GM21515 (cell line): ENCODE measurements at regions not wholly inside any gene's neighbourhood (a gene's known extent, or its start where the extent isn't known, plus 50 kb on each side); places are given as distances from the start of the nearest gene placed in this dataset.

Experiments used
- ATAC-seq: cut with Tn5 transposase; IDR thresholded peaks from one replicate; pipeline ENCODE4 v1.9.1; 2021; ENCODE audit not compliant: unreplicated experiment

DNA sequence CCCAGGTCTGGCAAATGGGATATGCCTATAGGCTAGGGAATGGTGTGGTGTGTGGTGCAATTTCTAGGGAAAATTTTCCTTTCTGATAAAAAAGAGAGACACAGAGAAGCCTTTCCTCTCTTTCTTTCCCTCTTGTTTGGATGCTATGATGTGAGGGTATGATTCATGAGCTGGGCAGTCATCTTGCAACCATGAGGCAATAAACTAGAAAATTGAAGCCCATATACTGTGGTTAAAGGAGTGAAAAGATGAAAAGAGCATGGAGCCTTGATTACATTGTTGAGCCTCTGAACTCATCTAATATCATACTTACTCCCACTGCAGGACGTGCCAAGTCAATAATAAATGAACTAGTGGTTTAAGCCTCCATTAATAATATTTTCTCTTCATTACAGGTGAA is 215.6 kb downstream of the HAUS1 start:
- no peak for ATAC-seq

DNA sequence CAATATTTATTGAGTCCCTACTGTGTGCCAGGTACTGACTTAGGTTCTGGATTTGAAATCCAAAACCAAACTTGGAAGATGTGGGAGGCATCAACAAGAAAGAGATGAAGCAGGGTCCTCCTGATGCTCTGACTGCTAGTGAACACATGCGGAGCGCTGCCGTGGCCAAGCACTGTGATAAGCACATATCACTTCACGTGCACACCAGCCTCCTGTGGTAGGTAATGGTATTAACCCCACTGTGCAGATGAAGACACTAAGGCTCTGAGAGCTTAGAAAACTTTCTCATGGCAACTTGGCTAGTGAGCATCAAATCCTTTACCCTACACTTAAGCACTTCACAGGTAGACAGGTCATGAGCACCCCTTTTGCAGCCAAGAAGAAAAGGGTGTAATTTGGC is 216.1 kb downstream of the HAUS1 start:
- ATAC-seq, result no peak

DNA sequence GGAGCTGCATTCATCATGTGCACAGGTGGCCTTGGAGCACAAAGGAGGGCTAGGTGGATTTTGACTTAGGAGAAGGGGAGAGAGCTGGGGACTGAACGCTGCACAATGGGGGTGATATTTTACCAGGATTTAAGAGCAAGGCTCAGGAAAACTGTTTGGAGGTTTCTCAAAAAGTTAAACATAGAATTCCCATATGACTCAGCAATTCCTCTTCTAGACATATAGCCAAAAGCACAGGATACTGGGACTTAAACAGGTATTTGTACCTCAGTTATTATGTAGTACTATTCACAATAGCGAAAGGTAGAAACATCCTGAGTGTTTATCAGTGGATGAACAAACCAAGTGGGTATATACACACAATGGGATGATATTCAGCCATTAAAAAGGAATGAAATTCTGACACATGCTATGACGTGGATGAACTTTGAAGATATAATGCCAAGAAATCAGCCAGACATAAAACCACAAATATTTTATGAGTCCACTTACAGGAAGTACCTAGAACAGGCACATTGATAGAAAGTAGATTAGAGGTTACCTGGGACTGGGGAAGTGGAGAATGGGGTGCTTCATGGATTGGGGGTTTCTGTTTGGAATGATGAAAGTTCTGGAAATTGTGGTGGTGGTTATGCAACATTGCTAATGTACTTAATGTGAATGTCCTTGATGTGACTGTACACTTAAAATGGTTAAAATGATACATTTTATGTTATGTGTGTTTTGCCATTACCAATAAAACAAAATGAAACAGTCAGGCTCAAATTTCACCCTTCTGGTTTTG is 216.9 kb downstream of the HAUS1 start:
- no peak for ATAC-seq

DNA sequence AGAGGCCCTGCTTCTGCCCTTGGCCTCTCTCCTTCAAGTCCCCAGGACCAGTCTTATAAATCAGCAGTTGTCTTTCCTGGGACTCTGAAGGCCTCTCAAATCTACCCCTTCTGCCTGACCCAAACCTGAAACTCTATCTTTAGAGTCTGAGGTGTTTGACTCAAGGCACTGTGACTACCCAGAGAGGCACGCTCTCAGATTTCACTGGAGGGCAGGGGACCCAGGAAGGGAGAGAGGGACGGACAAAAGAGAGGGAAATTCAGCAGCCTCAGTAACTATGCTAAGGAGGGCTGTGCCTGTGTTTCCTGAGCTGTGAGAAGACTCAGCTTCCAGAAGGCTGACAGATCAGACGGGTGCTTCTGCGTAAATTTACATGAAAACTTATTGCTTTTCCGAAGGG is 217.8 kb downstream of the HAUS1 start:
- ATAC-seq, result no peak

DNA sequence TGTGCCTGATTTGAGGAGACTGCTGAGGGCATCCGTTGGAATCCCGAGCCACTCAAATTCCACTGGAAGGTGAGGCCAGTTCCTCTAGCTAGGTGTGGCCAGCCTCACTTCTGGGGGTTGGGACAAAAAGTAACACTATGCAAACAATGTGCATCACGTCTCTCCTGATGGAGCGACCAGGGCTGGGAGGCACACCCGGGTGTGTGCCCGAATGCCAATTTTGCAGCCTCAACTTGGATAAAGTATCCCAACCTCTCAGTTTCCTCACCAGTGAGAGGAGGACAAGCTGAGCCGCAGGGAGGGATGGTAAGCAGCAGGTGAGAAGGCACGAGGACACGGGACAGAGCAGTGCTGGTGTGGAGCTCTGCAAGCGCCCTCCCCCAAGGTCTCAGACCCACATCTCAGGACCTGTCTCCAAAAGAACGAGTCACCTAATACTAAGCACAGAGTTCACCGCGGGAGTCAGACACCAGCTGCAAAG is 218.3 kb downstream of the HAUS1 start:
- ATAC-seq, result no peak

DNA sequence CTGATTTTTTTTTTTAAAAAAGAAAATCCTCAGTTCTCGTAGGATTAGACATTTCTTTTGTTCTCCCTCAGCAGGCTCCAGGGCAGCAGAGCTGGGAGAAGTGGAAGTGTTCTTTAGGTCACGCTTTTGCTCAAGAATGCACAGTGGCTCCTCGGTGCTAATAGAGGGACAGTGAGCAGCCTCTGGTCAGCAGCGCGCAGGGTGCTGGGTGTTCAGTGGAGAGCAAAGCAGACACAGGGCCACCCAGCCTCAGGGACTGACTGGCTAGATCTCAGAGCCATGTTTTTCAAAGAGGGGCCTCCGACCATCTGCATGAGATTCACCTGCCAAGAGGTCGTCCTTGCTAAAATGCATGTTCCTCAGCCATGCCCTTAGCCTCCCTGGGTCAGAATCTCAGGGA is 218.8 kb downstream of the HAUS1 start:
- ATAC-seq, result no peak

DNA sequence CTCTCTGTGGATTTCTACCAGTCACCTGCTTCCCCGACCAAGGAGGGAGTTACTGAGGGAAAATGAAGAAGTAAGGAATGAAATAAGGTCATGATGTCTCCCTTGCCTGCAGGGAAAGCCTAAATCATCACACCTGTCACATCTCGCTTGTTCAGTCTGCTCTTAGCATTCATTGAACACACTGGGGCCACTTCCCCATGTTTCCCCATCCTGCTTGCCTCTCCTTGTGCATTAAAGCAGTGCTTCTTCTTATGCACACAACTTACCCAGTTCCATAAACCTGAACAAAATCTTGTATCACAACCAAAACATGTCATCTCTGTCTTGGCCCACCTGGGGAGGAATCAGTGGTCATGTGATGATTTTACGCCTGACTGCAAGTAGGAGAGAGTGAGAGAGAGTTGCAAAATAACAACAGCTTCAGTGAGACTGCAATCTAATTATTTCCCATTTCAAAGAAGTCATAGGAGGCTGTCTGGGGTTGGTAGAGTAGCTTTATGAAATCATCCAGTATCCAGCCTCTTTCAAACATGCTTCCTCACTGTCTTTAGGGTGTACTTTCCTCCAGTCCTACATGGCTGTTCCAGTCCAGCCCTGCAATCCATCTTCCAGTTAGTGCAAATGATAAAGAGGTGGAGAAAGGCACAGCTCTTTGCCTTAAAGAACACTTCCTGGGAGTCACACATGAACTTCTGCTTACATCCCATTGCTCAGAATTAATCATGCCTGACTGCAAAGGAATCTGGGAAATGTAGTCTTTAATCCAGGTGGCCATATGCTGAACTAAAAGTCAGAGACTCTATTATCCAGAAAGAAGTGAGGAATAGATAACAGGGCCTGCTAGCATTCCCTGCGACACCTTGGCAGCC is 220.1 kb downstream of the HAUS1 start:
- ATAC-seq, result no peak

DNA sequence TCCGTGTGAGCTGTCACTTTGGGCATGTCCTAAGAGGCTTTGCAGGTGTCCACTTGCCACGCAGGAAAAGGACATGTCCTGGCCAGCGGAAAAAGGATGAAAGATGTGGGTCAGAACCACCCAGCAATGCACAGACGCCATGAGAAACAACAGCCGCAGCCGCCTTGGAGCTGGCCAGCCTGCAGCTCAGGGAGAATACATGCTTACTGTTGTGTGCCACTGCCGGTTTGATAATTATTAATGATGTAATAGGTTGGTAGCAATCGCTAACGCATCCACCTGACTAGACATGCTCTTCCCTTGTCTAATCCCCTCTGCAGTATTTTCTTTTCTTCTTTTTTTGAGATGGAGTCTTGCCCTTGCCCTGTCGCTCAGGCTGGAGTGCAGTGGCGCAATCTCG is 221.7 kb downstream of the HAUS1 start:
- ATAC-seq, result no peak

DNA sequence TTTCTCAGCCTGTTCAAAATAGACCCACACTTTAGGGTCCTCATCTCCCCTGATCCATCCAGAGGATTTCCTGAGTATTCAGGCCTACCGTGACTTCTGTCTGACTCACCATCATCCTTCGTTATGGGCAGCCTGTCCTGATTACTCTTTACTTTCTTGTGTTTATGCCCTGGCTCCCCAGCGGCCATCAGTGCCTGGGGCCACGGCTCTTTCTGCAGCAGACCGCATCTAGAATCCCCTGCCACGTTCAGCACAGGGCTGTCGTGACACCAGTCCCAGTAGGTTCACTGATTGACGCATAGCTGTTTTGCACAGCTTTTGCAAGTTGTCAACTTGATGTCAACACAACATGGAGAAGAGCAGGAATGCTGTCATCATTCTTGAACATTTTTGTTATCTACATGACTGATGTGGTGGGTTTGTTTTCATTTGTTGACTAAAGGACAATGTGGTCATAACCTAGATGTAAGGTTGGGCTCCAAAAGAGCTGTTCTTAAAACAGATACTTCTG is 225.6 kb downstream of the HAUS1 start:
- no peak for ATAC-seq

DNA sequence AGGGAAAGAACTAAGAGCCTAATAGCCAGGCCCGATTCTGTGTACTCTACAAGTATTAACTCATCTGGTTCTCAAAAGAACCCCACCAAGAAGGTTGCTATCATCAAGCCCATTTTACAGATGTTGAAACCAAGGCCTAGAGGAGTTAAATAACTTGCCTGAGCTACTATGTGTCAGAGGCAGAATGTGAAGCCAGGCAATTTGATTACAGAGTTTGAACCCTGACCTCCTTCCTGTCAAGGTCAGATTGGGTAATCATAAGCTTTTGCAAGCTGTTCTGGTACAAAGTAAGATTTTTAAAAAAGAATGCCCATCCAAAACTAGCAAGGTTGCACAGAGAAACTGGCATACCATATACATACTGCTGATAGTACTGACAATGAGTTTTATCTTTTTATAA is 227.1 kb downstream of the HAUS1 start:
- ATAC-seq, result no peak

DNA sequence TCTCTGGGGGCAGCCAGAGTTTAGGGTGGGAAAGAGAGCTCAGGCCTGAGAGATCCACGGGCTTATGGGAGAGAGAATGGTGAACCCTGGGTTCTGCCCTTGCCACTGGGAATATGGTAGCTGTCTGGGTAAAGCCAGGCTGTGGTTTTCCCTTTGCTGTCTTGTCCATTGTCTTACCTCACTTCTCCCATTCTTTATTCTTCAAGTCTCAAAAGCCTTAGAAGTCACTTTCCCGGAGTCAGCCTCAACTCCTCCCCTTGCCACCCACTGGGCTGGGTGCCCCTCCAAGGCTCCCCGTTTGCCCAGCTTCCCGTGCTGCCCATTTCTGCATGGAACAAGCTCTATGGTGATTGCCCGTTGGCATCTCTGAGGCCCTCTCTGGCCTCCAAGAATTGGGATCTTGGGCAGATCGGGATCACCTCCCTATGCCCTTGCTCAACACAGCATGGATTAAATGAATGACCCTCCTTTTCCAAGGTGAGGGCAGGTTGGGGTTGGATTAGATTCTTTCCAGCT is 228.2 kb downstream of the HAUS1 start:
- no peak for ATAC-seq

DNA sequence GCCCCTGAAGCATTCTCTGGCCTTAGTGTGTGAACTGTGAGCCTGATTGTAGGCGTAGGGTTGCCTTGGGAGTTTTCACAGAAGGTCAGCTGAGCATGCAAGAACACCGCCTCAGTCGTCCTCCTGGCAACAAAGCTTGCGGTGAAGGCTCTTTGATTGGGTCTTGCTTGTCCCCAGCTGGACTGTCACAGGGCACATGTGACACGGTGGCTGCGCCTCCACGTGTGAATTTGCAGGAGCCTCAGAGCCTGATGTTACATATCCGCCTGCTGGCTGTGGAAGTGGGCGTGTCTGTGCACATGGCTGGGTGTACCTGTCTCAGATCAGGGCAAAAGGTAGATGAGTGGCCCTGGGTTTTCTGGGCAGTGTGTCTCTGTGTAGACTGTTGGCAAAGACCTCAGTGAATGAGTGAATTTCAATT is 228.7 kb downstream of the HAUS1 start:
- no peak for ATAC-seq

DNA sequence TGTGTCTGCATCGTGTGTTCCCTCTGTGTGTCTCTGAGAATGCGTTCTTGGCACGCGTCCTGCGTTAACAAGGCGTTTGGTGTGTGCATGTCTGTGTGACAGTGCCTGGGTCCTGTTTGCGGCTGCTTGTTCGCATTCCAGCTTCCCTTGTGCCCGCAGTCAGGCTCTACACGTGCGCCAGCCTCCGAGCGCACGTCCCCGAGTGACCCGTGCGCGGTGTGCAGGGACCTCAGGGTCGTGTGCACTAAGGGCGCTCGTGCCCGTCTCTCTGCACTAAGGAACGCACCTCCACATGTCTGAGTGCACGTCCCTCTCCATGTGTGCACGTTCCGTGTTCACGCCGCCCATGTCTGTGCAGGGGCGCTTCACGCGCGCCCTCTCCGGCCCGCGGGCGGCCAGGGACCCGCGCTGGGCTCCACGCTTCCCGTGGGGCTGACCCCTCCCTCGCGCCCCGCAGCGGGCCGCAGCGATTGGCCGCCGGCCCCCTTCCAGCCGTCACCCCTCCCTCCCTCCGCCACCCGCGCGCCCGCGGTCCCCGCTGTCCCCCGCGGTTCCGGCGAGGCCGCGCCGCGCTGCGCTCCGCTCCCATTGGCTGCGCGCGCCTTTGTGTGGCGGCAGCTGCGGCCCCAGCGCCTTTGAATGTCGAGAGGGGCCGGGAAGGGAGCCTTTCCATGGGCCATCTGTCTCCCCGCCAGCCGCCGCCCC is 229.4 kb downstream of the HAUS1 start:
- ATAC-seq, result no peak

DNA sequence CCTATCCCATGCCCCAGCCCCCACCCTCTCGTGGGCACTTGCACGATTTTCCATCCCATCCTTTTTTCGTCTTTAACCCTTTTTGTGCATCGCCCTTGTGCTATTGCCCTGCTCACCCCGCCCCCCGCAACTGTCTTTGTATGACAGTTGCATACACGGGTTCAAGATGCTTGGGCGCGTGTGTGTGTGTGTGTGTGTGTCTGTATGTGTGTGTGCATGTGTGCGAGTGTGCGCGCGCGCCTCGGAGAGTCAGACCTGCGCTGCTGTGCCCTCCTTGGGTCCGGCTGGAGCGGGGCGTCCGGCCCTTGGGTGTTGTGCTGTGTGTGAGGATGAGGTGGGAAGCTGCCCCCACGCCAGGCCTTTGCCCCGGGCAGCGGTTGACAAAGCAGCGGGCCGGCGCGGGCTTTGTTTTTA is 230.7 kb downstream of the HAUS1 start:
- ATAC-seq, result no peak

DNA sequence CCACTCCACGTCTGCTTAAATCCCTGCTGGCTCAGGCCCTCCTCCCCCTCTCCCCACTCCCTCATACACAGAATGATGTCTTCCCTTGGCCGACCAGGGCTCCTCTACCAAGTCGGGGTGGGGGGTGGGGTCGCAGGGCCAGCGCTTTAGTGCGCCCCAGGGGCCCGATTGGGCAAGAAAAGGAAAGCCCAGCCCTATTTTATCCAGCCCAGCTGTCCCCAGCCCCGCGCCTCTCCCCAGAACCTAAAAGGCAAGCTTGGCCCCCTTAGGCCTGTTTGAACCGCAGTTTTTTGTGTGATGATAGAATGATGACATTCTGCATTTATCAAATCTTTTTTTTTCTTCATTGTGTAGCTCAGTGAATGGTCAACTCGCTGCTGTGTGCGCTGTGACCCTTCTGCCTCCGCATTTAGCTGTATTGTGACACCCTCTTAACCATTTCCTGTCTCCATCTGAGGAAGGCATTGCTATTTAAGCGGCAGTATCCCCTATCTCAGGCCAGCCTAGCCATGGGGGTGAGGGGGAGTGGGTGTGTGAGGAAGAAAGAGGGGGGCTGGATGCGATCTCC is 231.4 kb downstream of the HAUS1 start:
- ATAC-seq, result no peak

DNA sequence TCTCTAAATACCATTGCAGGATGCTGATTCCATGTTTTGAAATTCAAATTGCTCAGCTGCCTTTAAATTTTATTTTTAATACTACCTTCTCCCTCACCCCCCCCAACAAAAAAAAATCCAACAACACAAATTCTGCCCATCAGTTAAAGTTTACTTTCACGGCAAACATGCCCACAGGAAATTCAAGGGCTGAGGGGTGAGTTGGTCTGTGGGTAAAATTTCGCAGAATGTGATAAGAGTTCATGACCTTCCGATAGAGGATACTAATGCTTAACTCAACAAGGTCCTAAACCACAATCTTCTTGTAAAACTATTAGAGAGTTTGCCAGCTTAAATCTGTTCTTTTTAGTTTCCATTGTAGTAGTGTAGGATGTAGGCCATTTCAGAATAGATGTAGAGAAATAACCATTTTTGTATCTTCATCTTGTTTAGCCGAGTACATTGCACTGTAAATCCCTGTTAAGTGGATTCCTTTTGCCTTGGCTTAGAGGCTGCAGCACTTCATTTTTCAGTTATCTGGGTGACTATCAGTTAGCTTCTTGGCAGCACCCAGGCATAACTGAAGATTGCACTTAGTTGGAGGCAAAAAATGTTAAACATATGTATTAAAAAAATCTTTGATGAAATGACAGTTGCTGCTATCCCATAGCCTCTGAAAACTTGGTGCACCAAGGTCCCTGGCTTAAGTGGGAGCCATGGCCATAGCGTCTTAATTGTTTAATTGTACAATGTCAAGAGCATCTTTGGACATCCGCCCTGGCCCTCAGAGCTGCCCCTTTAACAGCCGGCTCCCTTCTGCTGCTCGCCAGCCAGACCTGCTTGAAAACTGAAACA is 232.3 kb downstream of the HAUS1 start:
- no peak for ATAC-seq

DNA sequence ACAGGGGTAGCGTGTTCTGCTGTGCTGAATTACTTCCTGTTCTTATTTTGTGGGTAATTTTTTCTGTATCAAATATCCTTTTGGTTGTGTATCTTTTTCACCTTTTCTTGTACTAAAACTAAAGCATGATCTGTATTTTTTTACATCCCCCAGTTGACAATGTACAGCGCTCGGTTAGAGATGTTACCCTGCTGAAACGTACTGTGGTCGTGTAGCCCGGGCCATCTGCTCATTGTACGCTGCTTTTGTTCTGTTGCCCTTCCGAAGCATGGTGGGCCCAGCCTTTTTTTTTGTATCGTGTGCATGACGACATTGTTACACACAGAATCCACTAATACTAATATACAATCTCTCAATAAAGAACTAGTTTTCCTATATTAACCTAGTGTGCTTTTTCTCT is 233.1 kb downstream of the HAUS1 start:
- ATAC-seq, result no peak

DNA sequence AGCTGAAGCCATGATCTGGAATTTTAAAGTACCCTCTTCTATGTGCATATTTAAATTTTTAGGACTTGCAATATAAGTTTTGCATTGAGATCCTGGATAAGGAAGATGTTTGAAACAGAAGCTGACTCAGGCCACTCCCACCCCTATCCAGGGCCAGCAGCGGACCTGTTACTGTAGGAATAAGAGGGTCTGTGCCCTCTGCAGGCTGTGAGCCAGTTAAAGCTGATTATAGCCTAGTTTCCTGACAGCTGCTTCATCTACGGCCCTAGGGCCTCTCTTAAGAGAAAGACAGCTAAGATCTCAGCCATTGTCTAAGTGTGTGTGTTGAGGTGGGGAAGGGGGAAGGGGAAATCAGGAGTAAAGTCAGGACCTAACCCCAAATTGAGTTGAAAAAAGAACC is 234.0 kb downstream of the HAUS1 start:
- ATAC-seq, result no peak

DNA sequence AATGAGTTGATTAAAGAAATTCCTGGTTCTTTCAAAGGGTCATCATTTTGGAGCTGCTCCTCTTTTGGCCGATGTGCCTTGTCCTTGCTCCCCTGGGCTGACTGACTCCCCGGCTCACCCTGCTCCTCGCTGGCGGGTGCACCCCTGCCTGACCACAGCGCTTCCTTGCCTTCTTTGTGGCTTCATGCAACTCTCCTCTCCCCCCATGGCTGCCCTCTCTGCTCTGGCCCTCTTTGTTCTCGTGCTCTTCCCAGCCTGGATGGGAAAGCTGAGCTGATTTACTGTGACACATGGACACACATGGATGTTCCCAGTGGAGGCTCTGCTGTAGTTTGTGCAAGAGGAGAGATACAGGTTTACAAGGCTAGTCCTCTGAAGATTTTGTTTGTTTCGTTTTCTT is 234.6 kb downstream of the HAUS1 start:
- ATAC-seq, result no peak

DNA sequence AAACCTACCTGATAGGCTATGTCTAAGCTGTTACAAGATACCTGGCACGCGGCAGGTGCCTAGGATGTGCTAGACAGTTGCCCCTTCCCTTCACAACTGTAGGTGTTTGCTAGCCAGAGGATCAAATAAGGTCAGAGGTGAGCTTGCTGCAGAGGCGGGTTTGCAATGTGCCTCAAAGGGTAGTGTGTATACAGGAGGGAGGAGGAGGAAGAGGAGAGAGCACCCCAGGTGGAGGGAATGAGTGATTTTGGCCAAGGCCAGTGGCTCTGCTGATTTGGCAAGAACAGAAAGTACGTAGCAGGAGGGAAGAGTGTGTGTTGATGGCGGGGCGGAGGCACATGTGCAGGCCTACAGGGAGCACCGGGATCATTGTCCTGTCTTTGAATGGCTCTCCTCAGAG is 236.5 kb downstream of the HAUS1 start:
- no peak for ATAC-seq
